DND-41 (cell line): ENCODE measurements at regions not wholly inside any gene's neighbourhood (a gene's known extent, or its start where the extent isn't known, plus 50 kb on each side); places are given as distances from the start of the nearest gene placed in this dataset.

Experiments
- ATAC-seq: fragments of 200-7000 bp; cut with Tn5 transposase; 3 replicates; pipeline ENCODE4 v1.9.1; 2021; ENCODE audit warnings: low read depth; ENCODE audit not compliant: insufficient read depth
- DNase-seq: peaks from one replicate; pipeline ENCODE4 v3.0.0-alpha.2; 2020
- H2AFZ ChIP-seq: 2 replicates; pipeline ENCODE4 v1.6.0; 2012; ENCODE audit warnings: low read depth, low read length
- H3K27ac ChIP-seq: 2 replicates; pipeline ENCODE4 v1.5.1; 2012; ENCODE audit warnings: low read length, inconsistent platforms
- H3K27me3 ChIP-seq: fragments of 200-600 bp; sonication (generic); 2 replicates; pipeline ENCODE4 v1.6.0; 2012; ENCODE audit warnings: low read length, mild to moderate bottlenecking, inconsistent platforms; ENCODE audit not compliant: insufficient read depth, poor library complexity
- H3K36me3 ChIP-seq: 2 replicates; pipeline ENCODE4 v1.5.1; 2012; ENCODE audit warnings: low read length, inconsistent platforms; ENCODE audit not compliant: insufficient read depth
- H3K4me1 ChIP-seq: 2 replicates; pipeline ENCODE4 v1.5.1; 2012; ENCODE audit warnings: mild to moderate bottlenecking, low read length; ENCODE audit not compliant: insufficient read depth
- H3K4me2 ChIP-seq: 2 replicates; pipeline ENCODE4 v1.6.0; 2012; ENCODE audit warnings: mild to moderate bottlenecking, moderate library complexity, low read length, inconsistent platforms; ENCODE audit not compliant: insufficient read depth
- H3K4me3 ChIP-seq, 2 experiments: fragments of 200-600 bp in 1 of 2; shearing (Covaris generic) in 1 of 2; 2 replicates each; pipeline ENCODE4 v1.5.1; 2012 to 2016; ENCODE audit warnings: inconsistent platforms in 2 of 2, low read length in 2 of 2, mild to moderate bottlenecking in 2 of 2, low read depth in 1 of 2, moderate library complexity in 1 of 2
- H3K79me2 ChIP-seq: 2 replicates; pipeline ENCODE4 v1.6.0; 2012; ENCODE audit warnings: low read length, inconsistent platforms; ENCODE audit not compliant: insufficient read depth
- H3K9ac ChIP-seq: 2 replicates; pipeline ENCODE4 v1.6.0; 2012; ENCODE audit warnings: low read depth, mild to moderate bottlenecking, inconsistent platforms, low read length, moderate library complexity
- H3K9me3 ChIP-seq: 2 replicates; pipeline ENCODE4 v1.5.1; 2012; ENCODE audit warnings: low read length, moderate library complexity, mild to moderate bottlenecking, inconsistent platforms; ENCODE audit not compliant: insufficient read depth, severe bottlenecking
- H4K20me1 ChIP-seq: 2 replicates; pipeline ENCODE4 v1.6.0; 2012; ENCODE audit warnings: low read length; ENCODE audit not compliant: insufficient read depth
- CTCF ChIP-seq: IDR thresholded peaks from 2 replicates; pipeline ENCODE4 v1.5.1; 2012; ENCODE audit warnings: borderline replicate concordance, low read length, moderate library complexity, mild to moderate bottlenecking; ENCODE audit not compliant: poor library complexity, severe bottlenecking; ENCODE audit errors: extremely low read depth
- EZH2 ChIP-seq: IDR thresholded peaks from 3 replicates; pipeline ENCODE4 v1.6.1; 2012; ENCODE audit warnings: borderline replicate concordance, low read depth, mild to moderate bottlenecking, moderate library complexity, low read length, inconsistent platforms; ENCODE audit not compliant: severe bottlenecking

DNA sequence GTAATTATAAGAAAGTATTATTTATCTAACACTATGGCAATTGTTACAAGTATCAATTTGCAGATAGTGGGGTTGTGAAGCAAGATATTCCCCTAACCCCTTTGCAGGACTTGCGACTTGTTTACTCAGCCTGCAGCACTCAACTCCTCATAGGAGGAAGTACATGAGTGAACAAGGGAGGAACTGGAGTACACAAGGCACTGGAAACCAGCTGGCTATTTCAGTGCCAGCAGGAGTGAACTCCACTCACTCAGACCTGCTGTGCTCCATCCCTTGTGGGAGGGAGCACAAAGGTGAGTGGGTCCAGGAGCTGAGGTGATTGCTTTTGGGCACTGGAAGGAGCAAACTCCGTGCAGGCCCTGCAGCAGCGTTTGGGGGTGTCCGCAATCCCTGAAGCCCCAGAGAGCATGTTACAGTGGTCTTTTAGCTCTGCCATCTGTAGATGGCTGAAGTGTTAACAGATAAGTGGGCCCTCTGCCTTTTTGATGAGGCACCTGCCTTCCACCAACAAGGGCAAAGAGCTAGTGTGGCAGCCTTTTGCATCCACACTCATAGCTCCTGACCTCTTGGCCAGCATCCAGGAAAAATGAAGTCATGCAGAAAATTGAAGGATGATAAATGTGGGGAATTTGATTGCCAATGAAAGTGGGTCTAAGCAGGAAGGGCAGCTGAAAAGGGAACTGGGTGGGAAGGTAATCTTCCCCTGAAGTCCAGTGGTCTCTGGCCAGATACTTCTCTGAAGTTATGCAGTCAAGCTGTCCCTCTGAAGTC, 802.2 kb upstream of the MIR17HG start:
- no peak for TF ChIP-seq CTCF
- no peak for TF ChIP-seq EZH2
- H3K4me2 ChIP-seq, result no peak overlapping the region
- H3K9ac ChIP-seq, result no peak overlapping the region
- H3K4me3 ChIP-seq, result no peak overlapping the region
- no peak for ATAC-seq
- no peak overlapping the region for H3K27ac ChIP-seq
- DNase-seq, result no peak
- H3K9me3 ChIP-seq, result peaks cover 18% of the 10 kb centered on the region
- H3K4me1 ChIP-seq, result no peaks in the 10 kb centered on the region
- H4K20me1 ChIP-seq, result no peaks in the 10 kb centered on the region
- no peaks in the 10 kb centered on the region for H3K36me3 ChIP-seq
- H3K79me2 ChIP-seq, result no peaks in the 10 kb centered on the region
- no peak overlapping the region for H2AFZ ChIP-seq
- H3K27me3 ChIP-seq, result no peaks in the 10 kb centered on the region

DNA sequence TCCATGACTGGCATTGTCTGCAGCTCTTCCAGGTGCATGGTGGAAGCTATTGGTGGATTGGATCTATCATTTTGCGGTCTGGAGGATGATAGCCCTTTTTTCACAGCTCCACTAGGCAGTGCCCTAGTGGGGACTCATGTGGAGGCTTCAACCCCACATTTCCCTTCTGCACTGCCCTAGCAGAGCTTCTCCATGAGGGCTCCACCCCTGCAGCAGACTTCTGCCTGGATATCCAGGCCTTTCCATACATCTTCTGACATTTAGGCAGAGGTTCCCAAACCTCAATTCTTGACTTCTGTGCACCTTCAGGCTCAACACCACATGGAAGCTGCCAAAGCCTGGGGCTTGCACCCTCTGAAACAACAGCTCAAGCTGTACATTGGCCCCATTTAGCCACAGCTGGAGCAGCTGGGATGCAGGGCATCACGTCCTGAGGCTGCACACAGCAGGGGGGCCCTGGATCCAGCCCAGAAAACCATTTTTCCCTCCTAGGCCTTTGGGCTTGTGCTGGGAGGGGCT, 800.2 kb upstream of the MIR17HG start:
- Histone ChIP-seq H3K9ac (no peak overlapping the region), H3K4me1 (no peaks in the 10 kb centered on the region), H3K79me2 (no peaks in the 10 kb centered on the region), H3K4me2 (no peak overlapping the region), H4K20me1 (no peaks in the 10 kb centered on the region), H3K36me3 (no peaks in the 10 kb centered on the region), H2AFZ (no peak overlapping the region), H3K27ac (no peak overlapping the region), H3K9me3 (peaks cover 18% of the 10 kb centered on the region), H3K27me3 (no peaks in the 10 kb centered on the region), H3K4me3 (no peak overlapping the region)
- ATAC-seq (no peak), DNase-seq (no peak)
- TF ChIP-seq EZH2 (no peak), CTCF (no peak)

GRCh38 chr13:90551253-90551652, 796.2 kb upstream of the MIR17HG start:
- Histone ChIP-seq H3K27ac (no peak overlapping the region), H3K79me2 (no peaks in the 10 kb centered on the region), H2AFZ (no peak overlapping the region), H3K36me3 (no peaks in the 10 kb centered on the region), H3K27me3 (no peaks in the 10 kb centered on the region), H3K4me3 (no peak overlapping the region), H3K4me2 (no peak overlapping the region), H4K20me1 (no peaks in the 10 kb centered on the region), H3K4me1 (no peaks in the 10 kb centered on the region), H3K9ac (no peak overlapping the region), H3K9me3 (peaks cover 12% of the 10 kb centered on the region)
- DNase-seq, result no peak
- no peak for TF ChIP-seq CTCF
- TF ChIP-seq EZH2, result no peak
- ATAC-seq, result no peak
